ENCODE measurements at regions not wholly inside any gene's neighbourhood (a gene's known extent, or its start where the extent isn't known, plus 50 kb on each side); places are given as distances from the start of the nearest gene placed in this dataset.
"Not testable (repeated sequence)": the region's sequence is repeated elsewhere in the genome, so short reads cannot be mapped to it uniquely, and the experiment has no call there.

- no peak for DNase-seq
Observed at GRCh38 chr11:15300341-15300740, 185.6 kb downstream of the INSC start.

- no peak for DNase-seq
Observed at GRCh38 chr11:15307619-15308024, 192.9 kb downstream of the INSC start.

GRCh38 chr11:15308840-15309239 lies 194.1 kb downstream of the INSC start:
- DNase-seq: no peak

- no peak for DNase-seq
Observed at GRCh38 chr11:15309296-15309695, 194.6 kb downstream of the INSC start.

GRCh38 chr11:15313862-15314261 lies 199.1 kb downstream of the INSC start:
- DNase-seq: no peak

- DNase-seq: no peak
Observed at GRCh38 chr11:15318814-15319213, 204.1 kb downstream of the INSC start.

- no peak for DNase-seq
Observed at GRCh38 chr11:15326520-15326919, 211.8 kb downstream of the INSC start.

GRCh38 chr11:15327786-15328231 lies 213.1 kb downstream of the INSC start:
- DNase-seq: no peak

- DNase-seq: no peak
Observed at GRCh38 chr11:15333407-15333806, 218.7 kb downstream of the INSC start.

- no peak for DNase-seq
Observed at GRCh38 chr11:15334766-15335165, 220.0 kb downstream of the INSC start.

- no peak for DNase-seq
Observed at GRCh38 chr11:15336021-15336420, 221.3 kb downstream of the INSC start.

- DNase-seq: no peak
Observed at GRCh38 chr11:15339302-15339701, 224.6 kb downstream of the INSC start.

GRCh38 chr11:15341587-15341986 lies 226.9 kb downstream of the INSC start:
- no peak for DNase-seq

GRCh38 chr11:15342163-15342562 lies 227.4 kb downstream of the INSC start:
- DNase-seq: no peak

- no peak for DNase-seq
Observed at GRCh38 chr11:15346907-15347306, 232.2 kb downstream of the INSC start.

- no peak for DNase-seq
Observed at GRCh38 chr11:15347969-15348734, 233.4 kb downstream of the INSC start.

GRCh38 chr11:15349413-15349812 lies 234.7 kb downstream of the INSC start:
- DNase-seq: no peak

- no peak for DNase-seq
Observed at GRCh38 chr11:15361316-15361715, 246.6 kb downstream of the INSC start.

GRCh38 chr11:15365286-15365685 lies 250.6 kb downstream of the INSC start:
- not testable (repeated sequence) for DNase-seq

- no peak for DNase-seq
Observed at GRCh38 chr11:15367695-15368094, 253.0 kb downstream of the INSC start.

GRCh38 chr11:15370495-15371147 lies 255.9 kb downstream of the INSC start:
- no peak for DNase-seq

- DNase-seq: no peak
Observed at GRCh38 chr11:15371533-15371932, 256.8 kb downstream of the INSC start.

GRCh38 chr11:15374418-15374817 lies 259.7 kb downstream of the INSC start:
- DNase-seq: no peak

GRCh38 chr11:15378941-15379340 lies 264.2 kb downstream of the INSC start:
- no peak for DNase-seq

Measured in effector CD4-positive, alpha-beta T cell (primary cell).